GM18498 (cell line): ENCODE measurements at regions not wholly inside any gene's neighbourhood (a gene's known extent, or its start where the extent isn't known, plus 50 kb on each side); places are given as distances from the start of the nearest gene placed in this dataset.

Experiments used
- ATAC-seq: cut with Tn5 transposase; IDR thresholded peaks from one replicate; pipeline ENCODE4 v1.9.1; 2021; ENCODE audit warnings: mild to moderate bottlenecking, moderate library complexity; ENCODE audit not compliant: unreplicated experiment

DNA sequence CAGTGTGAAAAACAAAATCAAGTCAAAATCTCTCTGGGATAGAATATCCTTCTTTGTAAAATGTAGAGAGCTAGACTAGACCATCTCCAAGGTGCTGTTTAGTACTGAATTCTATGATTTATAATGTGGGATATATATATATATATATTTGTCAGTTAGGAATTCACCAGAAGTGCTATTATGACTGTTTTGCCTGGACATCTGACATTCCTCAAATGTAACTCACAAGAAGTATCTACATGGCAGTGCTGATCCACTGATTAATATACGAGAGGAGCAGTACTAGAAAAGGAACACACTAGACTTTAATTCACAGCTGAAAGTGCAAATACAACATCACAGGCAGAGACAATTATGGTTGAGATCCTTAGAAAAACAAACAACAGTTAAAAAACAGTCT lies 208.9 kb downstream of the GBA3 start:
- ATAC-seq, result no peak

- no peak for ATAC-seq
These were observed 208.1 kb downstream of the GBA3 start for GRCh38 chr4:22900876-22901275.

- peak; percentile 53 for ATAC-seq
These were observed 204.9 kb downstream of the GBA3 start for GRCh38 chr4:22897520-22898108.

DNA sequence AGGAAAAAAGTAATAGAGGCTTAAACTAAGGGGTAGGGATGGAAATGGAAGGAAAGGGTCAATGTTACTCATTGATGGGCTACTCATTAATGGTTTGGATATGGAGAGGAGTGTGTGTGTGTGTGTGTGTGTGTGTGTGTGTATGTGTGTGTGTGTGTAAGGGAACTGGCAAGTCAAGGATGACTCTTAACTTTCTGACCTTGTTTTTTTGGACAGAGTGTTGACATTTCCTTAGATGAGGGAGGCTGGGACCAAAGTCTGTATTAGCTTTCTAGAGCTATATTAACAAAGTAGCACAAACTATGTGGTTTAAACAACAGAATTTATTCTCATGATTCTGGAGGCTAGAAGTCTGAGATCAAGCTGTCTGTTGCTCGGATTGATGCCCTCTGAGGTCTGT lies 202.7 kb downstream of the GBA3 start:
- ATAC-seq, result no peak

DNA sequence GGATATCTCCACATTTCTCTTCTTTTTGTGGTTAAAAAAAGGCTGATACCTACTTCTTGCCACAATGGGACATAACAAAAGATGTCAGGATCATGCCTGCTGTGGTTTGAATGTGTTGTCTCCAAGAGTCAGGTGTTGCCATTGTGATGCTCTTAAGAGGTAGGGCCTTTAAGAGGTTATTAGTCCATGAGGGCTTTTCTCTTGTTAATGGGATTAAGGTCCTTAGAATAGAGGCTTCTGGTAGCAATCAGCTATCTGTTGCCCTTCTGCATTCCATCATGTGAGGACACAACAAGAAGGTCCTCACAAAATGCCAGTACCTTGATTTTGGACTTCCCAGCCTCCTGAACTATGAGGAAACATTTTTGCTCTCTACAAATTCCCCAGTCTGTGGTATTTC lies 191.4 kb downstream of the GBA3 start:
- ATAC-seq, result no peak

GRCh38 chr4:22881411-22881810 lies 188.7 kb downstream of the GBA3 start:
- no peak for ATAC-seq

DNA sequence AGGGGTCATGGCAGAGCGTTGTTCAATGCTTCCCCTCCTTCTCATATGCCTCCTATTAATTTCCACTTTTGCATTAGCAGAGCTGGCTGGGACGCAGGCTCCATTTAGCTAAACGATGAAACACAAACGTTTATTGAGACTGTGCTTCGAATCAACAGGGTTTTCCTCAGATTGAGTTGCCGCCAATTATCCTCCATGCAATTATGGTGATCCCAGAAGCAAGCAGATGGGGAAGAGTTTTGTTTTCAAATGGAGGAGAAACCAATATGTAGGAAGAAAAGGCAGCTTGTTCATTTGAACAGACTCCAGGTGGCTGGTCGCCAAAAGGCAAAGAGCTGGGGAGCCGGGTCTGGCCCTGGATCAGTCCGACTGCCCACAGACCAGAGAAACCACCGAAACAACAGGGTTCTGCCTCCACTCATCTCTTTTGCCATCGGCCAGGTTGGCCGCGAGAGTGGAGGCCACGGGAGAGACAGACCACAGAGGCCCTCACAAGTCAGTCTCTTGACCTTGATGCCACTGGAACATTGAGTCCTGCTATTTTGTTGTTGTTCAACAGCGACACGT lies 184.8 kb downstream of the GBA3 start:
- ATAC-seq, result no peak

DNA sequence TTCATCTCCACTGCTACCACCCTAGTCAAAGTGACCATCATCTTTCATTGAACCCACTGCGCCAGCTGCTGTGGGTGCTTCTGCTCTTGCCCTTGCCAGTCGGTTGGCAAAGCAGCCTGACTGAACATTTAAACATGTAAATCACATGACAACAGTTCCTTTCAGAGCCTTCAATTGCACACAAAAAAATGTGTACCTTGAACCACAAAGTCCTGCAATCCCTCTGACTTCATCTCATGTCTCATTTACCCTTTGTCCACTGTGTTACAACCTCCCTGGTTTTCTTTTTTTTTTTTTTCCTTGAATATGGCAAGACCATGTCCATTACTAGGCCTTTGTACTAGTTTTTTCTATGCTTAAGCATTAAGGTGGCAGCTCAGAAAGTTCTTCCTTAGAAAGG lies 183.5 kb downstream of the GBA3 start:
- no peak for ATAC-seq

- no peak for ATAC-seq
These were observed 183.0 kb downstream of the GBA3 start for GRCh38 chr4:22875587-22876257.

DNA sequence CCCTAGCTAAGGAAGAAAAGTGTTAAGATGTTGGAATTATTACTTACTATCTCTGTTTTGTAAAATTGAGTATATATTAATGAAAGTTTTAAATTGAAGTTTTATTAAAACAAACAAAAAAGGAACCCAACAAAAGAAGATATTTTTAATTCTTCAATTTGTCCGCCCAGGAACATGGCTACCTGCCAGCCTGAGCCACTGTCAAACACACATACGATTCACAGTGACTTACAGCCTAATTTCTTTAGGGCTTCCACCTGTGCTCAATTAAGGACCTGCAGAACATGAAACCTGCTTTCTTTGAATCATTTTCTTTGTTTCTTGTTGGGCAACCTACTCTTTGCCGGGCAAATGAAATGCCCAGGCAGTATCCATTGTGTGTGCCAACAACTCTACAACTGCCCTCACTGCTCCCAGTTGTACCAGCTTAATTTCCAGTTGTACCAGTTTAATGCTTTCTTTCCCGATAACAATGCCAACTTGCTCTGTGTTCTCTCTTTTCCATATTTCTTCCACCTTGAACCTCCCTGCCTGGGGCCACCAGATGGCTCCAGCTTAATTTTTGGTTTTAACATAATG lies 181.7 kb downstream of the GBA3 start:
- ATAC-seq, result no peak

DNA sequence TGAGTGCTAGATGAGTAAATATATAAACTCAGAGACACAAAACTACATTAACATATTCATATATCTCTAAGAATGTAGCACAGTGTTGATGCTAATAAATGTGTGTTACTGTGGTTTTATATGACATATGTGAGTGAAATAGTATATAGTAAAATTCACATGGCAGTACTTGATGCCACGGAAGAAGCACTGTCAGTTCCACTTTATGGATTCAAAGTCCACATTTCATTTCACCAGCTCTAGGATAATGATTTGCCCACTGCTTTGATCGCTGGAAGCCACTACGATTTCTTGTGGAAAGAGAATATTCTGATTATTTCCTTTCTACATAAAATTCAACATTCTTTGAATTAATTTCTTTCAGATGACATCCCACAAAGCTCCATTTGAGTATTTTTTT lies 181.2 kb downstream of the GBA3 start:
- no peak for ATAC-seq

- no peak for ATAC-seq
These were observed 178.2 kb downstream of the GBA3 start for GRCh38 chr4:22870847-22871449.

DNA sequence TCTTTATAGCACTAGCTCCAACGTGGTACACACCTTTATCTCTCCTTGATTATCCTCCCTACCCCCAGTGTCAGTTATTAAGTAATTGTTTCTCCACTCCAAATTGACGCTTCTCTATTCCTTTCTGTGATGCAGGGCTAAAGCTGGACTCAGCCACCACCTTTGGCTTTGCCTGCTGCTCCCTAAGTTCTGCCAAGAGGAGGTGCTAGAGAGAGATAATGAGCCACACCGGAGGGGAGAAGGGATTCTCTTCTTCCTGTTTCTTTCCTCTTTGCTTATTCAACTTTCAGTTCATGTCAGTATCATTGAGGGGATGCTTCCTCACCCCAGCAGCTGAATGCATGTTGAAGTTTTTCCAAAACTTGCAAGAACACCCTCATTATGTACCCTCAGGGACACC lies 176.5 kb downstream of the GBA3 start:
- ATAC-seq, result no peak
